Thyroid gland (tissue), 4 donors: ENCODE measurements at regions not wholly inside any gene's neighbourhood (a gene's known extent, or its start where the extent isn't known, plus 50 kb on each side); places are given as distances from the start of the nearest gene placed in this dataset.

Experiments used
- DNase-seq, 2 donors: peaks; one replicate each; pipeline ENCODE4 v3.0.0-alpha.2; 2019
- H3K27ac ChIP-seq, 3 donors: fragments of 200-600 bp; sonication (generic); 1 replicate in 2 of 3; 2 replicates in 1 of 3; pipeline ENCODE4 v1.5.1; 2016 to 2019; ENCODE audit warnings: mild to moderate bottlenecking in 1 of 3, moderate library complexity in 1 of 3
- H3K27me3 ChIP-seq: fragments of 200-600 bp; sonication (generic); one replicate; pipeline ENCODE4 v1.5.1; 2019
- H3K36me3 ChIP-seq, 2 donors: fragments of 200-600 bp; sonication (generic); one replicate each; pipeline ENCODE4 v1.5.1; 2016 to 2019
- H3K4me1 ChIP-seq, 2 donors: fragments of 200-600 bp; sonication (generic); one replicate each; pipeline ENCODE4 v1.5.1; 2017 to 2019
- H3K4me3 ChIP-seq, 3 donors: fragments of 200-600 bp; sonication (generic); replicated peaks in 1 of 3; 1 replicate in 2 of 3; 2 replicates in 1 of 3; pipeline ENCODE4 v1.5.1; 2016; ENCODE audit warnings: mild to moderate bottlenecking in 1 of 3
- H3K9me3 ChIP-seq: fragments of 200-600 bp; sonication (generic); one replicate; pipeline ENCODE4 v1.5.1; 2017
- CTCF ChIP-seq, 6 experiments: fragments of 200-600 bp in 3 of 6; fragments of 450-650 bp in 3 of 6; sonication (generic) in 3 of 6; IDR thresholded peaks; one replicate each; pipeline ENCODE4 v1.5.1; 2016 to 2019; ENCODE audit warnings: antibody characterized with exemption in 6 of 6, mild to moderate bottlenecking in 2 of 6, inconsistent platforms in 1 of 6, moderate library complexity in 1 of 6
- POLR2A ChIP-seq, 2 donors: fragments of 450-650 bp; IDR thresholded peaks; one replicate each; pipeline ENCODE4 v1.6.1; 2017; ENCODE audit warnings: antibody characterized with exemption in 2 of 2, mild to moderate bottlenecking in 2 of 2, moderate library complexity in 1 of 2
- WGBS, 2 donors: methylation state at CpG; one replicate each; pipeline ENCODE4 v1.1.5; 2017; 5-methylcytosine and 5-hydroxymethylcytosine counted together
- intact Hi-C: fragments of 100-400 bp; cut with DNase I; formaldehyde crosslinking; loops from one replicate; pipeline ENCODE4 v1.15.1; 2023

GRCh38 chr4:151459375-151459774 lies 50.4 kb downstream of the FHIP1A start:
- Histone ChIP-seq H3K9me3 (no peaks in the 10 kb centered on the region), H3K27ac (no peak overlapping the region), H3K27me3 (no peaks in the 10 kb centered on the region), H3K4me3 (no peak overlapping the region), H3K4me1 (peaks cover 0 to 15% of the 10 kb centered on the region in 2 donors), H3K36me3 (no peaks in the 10 kb centered on the region)
- TF ChIP-seq CTCF (IDR thresholded peaks at IDR 0.05) (no peak), POLR2A (IDR thresholded peaks at IDR 0.05) (no peak)
- 40 to 43% methylated on average over 5 of the region's 5 CpGs for WGBS, 2 donors
- intact Hi-C loops: no loop called here
- DNase-seq: no peak

DNA sequence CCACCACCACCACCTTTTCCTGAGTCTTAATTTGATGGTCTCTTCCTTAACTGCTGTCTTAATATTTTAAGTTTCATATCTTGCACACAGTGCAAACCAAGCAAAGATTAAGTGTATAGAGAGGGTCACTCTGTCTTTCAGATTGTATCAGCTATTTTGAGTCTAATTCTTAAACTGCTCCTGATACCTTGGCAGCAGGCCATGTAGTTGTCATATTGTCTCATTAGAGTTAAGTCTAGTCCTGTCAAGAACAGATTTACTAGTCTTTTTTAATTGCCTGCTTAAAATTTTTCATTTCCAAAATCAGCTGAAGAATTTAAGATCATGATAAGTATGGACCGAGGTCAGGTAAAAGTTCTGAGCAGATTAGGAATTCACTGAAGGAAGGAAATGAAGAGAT lies 51.5 kb downstream of the FHIP1A start:
- no peak for DNase-seq
- TF ChIP-seq CTCF (IDR thresholded peaks at IDR 0.05) (no peak), POLR2A (IDR thresholded peaks at IDR 0.05) (no peak)
- Histone ChIP-seq H3K36me3 (no peaks in the 10 kb centered on the region), H3K9me3 (no peaks in the 10 kb centered on the region), H3K27ac (no peak overlapping the region), H3K4me1 (peaks cover 0 to 15% of the 10 kb centered on the region in 2 donors), H3K27me3 (no peaks in the 10 kb centered on the region), H3K4me3 (no peak overlapping the region)
- intact Hi-C loops: no loop called here
- WGBS, 2 donors: 63 to 73% methylated on average over 1 of the region's 1 CpG

DNA sequence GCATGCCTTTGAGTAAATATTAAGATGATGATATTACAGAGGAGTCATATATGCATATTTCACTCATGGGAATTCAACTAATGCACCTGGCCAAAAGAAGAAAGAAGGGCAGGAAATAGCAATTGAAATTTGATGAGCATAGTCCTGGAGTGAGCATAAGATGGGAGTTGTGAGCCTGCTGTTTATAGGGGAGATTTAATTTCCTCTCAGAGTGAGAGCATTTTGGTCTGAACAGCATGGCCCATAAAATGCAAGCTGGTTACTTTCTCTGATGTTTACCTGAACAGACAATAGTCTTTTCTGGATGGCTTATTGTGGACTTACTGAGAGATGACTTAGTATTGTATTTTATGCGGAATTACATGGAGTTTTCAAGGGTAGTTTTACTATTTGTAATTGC lies 53.6 kb downstream of the FHIP1A start:
- intact Hi-C loops: no loop called here
- peaks cover 0 to 15% of the 10 kb centered on the region in 2 donors for H3K4me1 ChIP-seq
- no peaks in the 10 kb centered on the region for H3K9me3 ChIP-seq
- no peak overlapping the region for H3K27ac ChIP-seq
- H3K36me3 ChIP-seq: no peaks in the 10 kb centered on the region
- H3K27me3 ChIP-seq: no peaks in the 10 kb centered on the region
- DNase-seq: no peak
- WGBS, 2 donors: 91 to 100% methylated on average over 1 of the region's 1 CpG
- TF ChIP-seq POLR2A (IDR thresholded peaks at IDR 0.05) (no peak), CTCF (IDR thresholded peaks at IDR 0.05) (no peak)
- H3K4me3 ChIP-seq: no peak overlapping the region

- intact Hi-C loops: no loop called here
- Histone ChIP-seq H3K4me1 (peaks cover 10 to 18% of the 10 kb centered on the region in 2 donors), H3K4me3 (no peak overlapping the region), H3K27me3 (no peaks in the 10 kb centered on the region), H3K36me3 (no peaks in the 10 kb centered on the region), H3K27ac (no peak overlapping the region), H3K9me3 (no peaks in the 10 kb centered on the region)
- no peak for DNase-seq
- TF ChIP-seq POLR2A (IDR thresholded peaks at IDR 0.05): no peak
- TF ChIP-seq CTCF (IDR thresholded peaks at IDR 0.05): no peak
- WGBS, 2 donors: 68 to 79% methylated on average over 3 of the region's 3 CpGs
These were observed 60.0 kb downstream of the FHIP1A start for GRCh38 chr4:151468715-151469696.

DNA sequence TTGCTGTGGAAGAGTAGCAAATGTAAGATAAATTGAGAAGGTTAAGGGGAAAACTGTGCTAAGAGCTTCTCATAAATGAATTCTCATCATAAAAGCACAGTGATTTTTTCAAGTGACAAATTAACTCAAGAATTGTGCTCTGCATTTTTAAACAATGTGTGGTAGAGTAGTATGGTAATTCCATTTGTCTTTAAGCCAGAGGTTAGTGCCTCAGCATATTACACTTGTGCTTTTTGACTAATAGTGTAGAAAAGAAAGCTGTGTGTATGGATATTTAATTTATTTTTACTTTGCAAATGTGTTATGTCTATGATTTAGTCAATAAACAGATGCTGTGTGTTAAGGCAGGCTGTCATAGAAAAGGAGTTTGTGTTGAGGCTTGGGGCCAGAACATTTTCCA lies 61.0 kb downstream of the FHIP1A start:
- Histone ChIP-seq H3K27me3 (no peaks in the 10 kb centered on the region), H3K9me3 (no peaks in the 10 kb centered on the region), H3K4me1 (peaks cover 10 to 18% of the 10 kb centered on the region in 2 donors), H3K4me3 (no peak overlapping the region), H3K36me3 (no peaks in the 10 kb centered on the region), H3K27ac (no peak overlapping the region)
- intact Hi-C loops: no loop called here
- DNase-seq: no peak
- TF ChIP-seq POLR2A (IDR thresholded peaks at IDR 0.05): no peak
- TF ChIP-seq CTCF (IDR thresholded peaks at IDR 0.05): no peak
